RPMI7951 (cell line): ENCODE measurements at regions not wholly inside any gene's neighbourhood (a gene's known extent, or its start where the extent isn't known, plus 50 kb on each side); places are given as distances from the start of the nearest gene placed in this dataset.

Experiments
- DNase-seq: peaks from one replicate; pipeline ENCODE4 v3.0.0-alpha.2; 2012; ENCODE audit warnings: low read depth

DNA sequence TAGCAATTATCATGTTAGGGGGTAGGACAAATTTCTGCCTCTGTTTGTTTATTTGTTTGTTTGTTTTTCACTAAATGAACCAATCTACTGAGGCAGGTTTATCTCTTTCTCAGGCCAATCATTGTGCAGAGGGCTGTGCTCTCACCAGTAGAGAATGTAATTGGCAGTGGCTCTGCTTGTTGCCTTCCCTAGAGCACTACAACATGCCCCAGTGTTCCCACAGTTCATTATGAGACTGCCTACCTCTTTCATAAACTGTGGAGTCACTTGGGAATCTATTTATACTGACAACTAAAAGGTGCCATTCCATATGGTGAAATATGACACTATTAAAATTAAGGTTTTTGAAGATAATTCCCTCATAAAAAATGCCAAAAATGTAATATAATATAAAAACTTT lies 196.3 kb upstream of the ALCAM start:
- no peak for DNase-seq

GRCh38 chr3:105174017-105174615 lies 192.6 kb upstream of the ALCAM start:
- DNase-seq, result no peak

GRCh38 chr3:105177576-105177975 lies 189.1 kb upstream of the ALCAM start:
- no peak for DNase-seq

- no peak for DNase-seq
Observed at GRCh38 chr3:105187344-105187743, 179.4 kb upstream of the ALCAM start.

- no peak for DNase-seq
Observed at GRCh38 chr3:105195260-105195659, 171.4 kb upstream of the ALCAM start.

DNA sequence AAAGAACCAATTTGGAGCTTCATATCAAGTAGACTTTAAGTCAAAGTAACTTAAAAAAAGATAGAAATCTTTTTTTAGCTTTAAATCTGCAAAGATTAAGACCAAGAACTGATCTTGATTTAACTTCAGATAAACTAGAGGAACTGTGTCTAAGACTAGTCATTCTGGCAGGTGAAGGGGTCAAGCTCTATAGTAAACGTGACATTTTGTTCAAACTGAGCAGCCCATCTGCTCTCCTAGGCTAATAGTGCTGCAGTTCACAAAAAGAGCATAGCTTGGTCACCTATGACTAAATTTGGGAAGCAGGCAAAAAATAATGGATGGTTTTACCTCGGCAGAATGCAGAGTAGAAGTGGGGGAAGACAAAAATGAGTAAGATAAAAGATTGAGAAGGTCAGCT lies 168.8 kb upstream of the ALCAM start:
- no peak for DNase-seq

- DNase-seq, result no peak
Observed at GRCh38 chr3:105199217-105199616, 167.5 kb upstream of the ALCAM start.

DNA sequence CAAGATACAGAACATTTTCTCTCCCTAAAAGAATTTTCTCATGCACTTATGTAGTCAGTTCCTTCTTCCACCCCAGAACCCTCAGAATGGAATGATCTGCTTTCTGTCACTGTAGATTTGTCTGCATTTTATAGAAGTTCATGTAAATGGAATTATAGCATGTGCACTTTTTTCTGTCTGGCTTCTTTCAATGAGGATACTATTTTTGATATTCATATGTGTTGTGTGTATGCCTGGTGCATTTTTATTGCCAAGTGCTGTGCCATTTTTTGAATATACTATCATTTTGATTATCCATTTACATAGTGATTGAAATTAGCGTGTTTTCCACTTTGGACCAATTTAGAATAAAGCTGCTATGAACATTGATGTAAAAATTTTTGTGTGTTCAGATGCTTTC lies 156.6 kb upstream of the ALCAM start:
- DNase-seq, result no peak

GRCh38 chr3:105214590-105214989 lies 152.1 kb upstream of the ALCAM start:
- no peak for DNase-seq

DNA sequence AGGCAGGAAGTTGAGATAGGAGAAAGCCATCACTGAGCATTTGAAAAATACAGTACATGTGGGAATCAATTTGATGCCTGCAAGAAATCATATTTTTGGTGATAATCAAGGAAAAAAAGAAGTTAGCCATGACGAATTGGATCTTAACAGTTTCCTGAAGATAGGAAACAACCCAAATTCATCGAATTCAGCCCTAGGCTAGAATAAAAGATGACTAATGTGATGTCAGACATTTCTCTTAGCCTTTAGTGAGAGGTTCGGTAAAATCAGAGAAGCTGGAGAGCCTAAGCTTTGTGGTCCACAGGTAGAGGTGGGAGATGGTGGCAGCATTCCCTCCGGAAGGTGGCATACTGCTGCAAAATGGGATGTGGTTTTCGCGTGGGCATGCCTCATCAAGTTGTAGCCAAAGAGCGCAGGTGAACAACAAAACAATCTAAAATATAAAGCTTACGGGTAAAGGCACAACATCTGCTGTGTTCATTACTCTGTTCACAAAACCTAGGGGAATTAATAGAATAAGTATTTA lies 144.1 kb upstream of the ALCAM start:
- no peak for DNase-seq

DNA sequence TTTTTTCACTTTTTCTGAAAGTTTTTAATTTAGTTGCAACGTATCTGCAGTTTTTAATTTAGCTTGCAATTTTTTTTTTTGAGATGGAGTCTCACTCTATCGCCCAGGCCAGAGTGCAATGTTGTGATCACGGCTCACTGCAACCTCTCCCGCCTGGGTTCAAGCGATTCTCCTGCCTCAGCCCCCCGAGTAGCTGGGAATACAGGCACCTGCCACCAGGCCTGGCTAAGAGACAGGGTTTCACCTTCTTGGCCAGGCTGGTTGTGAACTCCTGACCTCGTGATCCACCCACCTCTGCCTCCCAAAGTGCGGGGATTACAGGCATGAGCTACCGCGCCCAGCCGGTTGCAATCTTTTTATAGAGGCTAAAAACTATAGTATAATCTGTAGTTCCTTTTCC lies 142.9 kb upstream of the ALCAM start:
- DNase-seq, result no peak

DNA sequence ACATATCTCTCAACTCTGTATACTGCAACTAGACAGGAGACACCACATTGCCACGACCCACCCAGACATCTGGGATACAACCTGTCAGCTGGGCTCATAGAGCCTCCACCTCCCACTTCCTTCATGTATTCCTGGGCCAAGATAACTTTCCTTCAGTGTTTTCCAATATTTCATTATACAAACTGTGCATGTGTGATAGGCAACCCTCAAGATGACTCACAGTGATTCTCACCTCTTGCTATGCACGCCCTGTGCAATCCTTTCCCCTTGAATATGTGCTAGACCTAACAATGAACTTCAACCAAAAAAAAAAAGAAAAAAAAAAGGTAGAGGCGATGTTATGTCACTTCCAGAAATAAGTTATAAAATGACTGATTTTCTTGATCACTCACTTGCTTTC lies 138.0 kb upstream of the ALCAM start:
- DNase-seq, result no peak

DNA sequence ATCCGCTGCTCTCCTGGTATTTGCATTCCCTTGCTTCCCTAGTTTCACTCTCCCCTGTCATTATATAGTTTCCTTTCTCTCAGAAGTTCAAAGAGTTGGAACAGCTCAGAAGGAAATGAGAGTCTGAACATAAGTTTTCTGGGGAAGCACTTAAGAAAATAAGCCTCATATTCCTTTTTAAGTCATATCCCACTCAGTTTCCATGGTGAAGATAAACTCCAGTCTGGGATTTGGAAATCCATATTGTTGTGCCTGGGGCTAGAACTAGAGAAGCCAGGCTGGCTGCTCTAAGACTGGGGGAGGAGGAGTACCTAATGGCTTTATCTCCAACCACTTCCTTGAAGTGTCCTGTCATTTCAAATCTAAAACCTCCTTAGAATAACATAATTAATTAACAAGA lies 134.2 kb upstream of the ALCAM start:
- peak; percentile 4 for DNase-seq

DNA sequence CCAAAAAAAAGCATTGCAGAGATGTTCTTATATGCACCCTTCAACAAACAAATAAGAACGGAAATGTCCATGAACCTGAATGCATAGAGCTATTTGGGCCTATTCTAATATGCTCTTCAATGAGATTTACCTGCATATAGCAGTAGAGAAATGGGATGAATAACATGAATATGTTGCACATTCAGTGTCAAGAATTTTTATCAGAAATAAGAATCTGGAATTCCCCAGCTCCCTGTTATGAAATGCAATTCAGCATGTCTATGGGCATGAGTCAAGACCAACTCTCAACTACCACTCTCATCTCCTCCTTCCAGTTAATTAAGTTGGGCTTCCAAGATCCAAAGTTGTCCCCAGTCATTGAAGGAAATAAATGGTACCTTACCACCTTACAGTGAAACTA lies 133.7 kb upstream of the ALCAM start:
- DNase-seq, result no peak

- DNase-seq, result no peak
Observed at GRCh38 chr3:105235221-105235620, 131.5 kb upstream of the ALCAM start.

- no peak for DNase-seq
Observed at GRCh38 chr3:105235785-105236184, 130.9 kb upstream of the ALCAM start.

DNA sequence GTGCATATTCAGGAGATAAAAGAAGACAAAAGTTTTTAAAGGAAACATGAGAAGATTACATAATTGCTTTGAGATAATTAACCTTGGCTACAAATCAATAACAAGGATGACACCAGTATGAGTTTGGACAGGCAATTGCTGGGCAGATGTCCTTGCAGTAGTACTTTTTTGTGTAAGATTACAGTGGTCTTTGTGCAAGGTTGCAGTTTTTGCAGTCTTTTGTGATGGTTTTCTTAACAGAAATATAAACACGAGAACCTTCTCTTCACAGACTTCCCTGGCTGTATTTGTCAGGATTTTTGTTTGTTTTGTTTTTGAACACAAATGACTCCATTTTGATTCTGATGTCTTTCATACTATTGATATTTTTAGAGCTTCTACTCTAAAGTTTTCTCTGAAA lies 128.3 kb upstream of the ALCAM start:
- no peak for DNase-seq

DNA sequence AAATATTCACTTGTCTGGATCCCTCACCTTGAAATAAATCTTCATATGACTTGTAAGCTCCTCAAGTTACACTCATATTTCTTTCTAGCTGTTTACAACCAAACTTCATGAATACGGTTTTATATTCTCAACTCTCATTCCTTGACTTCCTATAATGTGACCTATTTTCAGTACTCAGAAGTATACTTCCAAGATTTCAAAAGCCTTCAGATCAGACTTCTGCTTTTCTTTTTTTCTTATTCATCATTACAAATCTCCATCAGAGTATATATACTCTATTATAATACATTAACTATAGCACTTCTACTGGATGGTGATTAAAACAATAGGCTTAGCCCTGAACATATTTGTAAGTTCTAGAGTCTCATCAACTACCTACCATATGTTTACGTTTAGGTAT lies 123.6 kb upstream of the ALCAM start:
- no peak for DNase-seq

DNA sequence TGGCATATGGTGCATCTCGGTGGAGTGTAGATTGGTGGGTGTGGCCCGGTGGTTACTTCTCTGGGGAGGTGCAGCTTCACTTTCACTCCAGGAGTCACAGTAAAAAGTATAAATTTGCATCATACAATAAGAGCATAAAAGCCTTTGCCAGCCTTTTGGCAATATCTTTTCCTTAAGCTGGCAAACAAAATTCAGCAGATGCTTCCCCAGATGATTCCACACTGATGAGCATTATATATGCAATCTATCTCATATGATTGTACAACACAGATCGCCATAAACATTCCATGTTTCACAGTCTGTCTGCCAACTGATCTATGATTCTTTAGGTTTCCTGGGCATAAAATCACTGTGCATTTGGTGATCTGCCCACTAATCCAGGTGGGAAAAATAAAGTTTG lies 120.2 kb upstream of the ALCAM start:
- no peak for DNase-seq

GRCh38 chr3:105253225-105253624 lies 113.5 kb upstream of the ALCAM start:
- no peak for DNase-seq

GRCh38 chr3:105254154-105254553 lies 112.6 kb upstream of the ALCAM start:
- DNase-seq, result no peak

DNA sequence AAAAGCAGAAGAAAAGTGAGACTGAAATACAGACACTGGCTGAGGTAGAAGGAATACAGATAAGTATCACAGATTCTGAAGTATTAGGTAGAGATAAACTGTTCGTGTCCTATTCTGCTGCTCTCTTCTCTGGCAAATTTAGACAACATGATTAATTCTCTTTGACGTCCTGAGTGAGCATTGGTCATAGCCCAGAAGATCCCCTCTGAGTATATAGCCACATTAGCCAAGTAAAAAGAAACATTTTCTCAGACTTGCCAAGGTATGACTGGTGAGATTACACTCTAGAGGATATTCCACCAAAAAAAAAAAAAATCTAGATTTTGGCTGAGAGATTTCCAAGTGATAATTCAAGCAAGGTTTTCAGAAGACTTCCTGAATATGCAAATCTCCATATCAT lies 111.4 kb upstream of the ALCAM start:
- DNase-seq, result no peak

GRCh38 chr3:105259496-105259895 lies 107.2 kb upstream of the ALCAM start:
- DNase-seq, result no peak

DNA sequence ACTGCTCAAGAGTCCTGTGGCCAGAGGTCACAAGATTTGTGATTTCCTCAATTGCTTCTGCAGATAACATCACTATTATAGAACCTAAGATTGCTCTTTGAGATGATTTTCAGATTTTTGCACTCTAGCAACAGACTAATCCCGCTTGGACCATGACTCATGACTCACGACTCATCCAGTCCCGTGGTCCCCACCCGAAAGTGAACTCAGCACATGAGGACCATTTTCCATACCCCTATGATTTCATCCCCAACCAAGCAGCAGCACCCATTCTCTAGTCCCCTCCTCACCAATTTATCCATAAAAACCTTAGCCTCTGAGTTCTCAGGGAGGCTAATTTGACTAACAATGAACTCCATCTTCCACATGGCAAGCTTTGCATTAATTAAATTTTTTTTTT lies 106.3 kb upstream of the ALCAM start:
- peak; percentile 4 for DNase-seq
